Cardiac muscle cell (in vitro differentiated cells and primary cell): ENCODE measurements at regions not wholly inside any gene's neighbourhood (a gene's known extent, or its start where the extent isn't known, plus 50 kb on each side); places are given as distances from the start of the nearest gene placed in this dataset.

ENCODE experiments used
- DNase-seq, 2 donors: peaks; one replicate each; pipeline versions ENCODE4 v3.0.0 to v3.0.0-alpha.2; 2010 to 2017; ENCODE audit warnings: low read depth in 1 of 2, low spot score in 1 of 2
- H3K27ac ChIP-seq: fragments of 200-600 bp; sonication (generic); 2 replicates; pipeline ENCODE4 v1.5.1; 2016
- H3K27me3 ChIP-seq: fragments of 200-600 bp; sonication (generic); 2 replicates; pipeline ENCODE4 v1.6.0; 2016; ENCODE audit warnings: control low read depth
- H3K36me3 ChIP-seq: fragments of 200-600 bp; sonication (generic); 2 replicates; pipeline ENCODE4 v1.5.1; 2016; ENCODE audit warnings: control low read depth
- H3K4me1 ChIP-seq: fragments of 200-600 bp; sonication (generic); 2 replicates; pipeline ENCODE4 v1.8.1; 2017; ENCODE audit warnings: low read depth, mild to moderate bottlenecking, mixed run types
- H3K4me3 ChIP-seq: fragments of 200-600 bp; sonication (generic); 2 replicates; pipeline ENCODE4 v1.5.1; 2016; ENCODE audit warnings: mild to moderate bottlenecking
- H3K9me3 ChIP-seq: fragments of 200-600 bp; sonication (generic); 2 replicates; pipeline ENCODE4 v1.5.1; 2017; ENCODE audit warnings: low read depth, mild to moderate bottlenecking, control low read depth
- TF ChIP-seq, protein P1 (sequence below): IDR thresholded peaks from 2 replicates; pipeline ENCODE4 v1.5.1; 2012; ENCODE audit warnings: low read depth, mild to moderate bottlenecking, low read length

DNA sequence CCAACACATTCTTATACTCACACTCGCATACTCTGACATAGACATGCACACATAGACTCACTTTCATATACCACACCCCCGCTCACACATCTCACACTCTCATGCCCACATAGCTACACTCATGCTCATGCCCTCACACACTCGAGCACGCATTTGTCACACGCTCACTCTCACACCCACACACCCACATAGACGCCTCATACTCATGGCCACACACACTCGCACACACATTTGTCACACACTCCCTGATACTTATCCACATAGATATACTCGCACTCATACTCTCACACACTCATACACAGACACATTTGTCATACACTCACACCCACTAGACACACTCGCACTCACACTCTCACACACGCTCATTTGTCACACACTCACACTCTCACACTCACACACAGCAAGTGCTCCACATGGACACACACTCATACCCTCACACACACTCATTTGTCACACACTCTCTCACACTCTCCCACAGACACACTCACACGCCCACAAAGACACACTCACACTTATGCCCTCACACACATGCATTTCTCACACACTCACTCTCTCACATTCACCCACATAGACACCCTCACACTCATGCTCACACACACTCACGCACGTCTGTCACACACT lies 50.9 kb downstream of the TNP1 start:
- TF ChIP-seq, protein P1, sequence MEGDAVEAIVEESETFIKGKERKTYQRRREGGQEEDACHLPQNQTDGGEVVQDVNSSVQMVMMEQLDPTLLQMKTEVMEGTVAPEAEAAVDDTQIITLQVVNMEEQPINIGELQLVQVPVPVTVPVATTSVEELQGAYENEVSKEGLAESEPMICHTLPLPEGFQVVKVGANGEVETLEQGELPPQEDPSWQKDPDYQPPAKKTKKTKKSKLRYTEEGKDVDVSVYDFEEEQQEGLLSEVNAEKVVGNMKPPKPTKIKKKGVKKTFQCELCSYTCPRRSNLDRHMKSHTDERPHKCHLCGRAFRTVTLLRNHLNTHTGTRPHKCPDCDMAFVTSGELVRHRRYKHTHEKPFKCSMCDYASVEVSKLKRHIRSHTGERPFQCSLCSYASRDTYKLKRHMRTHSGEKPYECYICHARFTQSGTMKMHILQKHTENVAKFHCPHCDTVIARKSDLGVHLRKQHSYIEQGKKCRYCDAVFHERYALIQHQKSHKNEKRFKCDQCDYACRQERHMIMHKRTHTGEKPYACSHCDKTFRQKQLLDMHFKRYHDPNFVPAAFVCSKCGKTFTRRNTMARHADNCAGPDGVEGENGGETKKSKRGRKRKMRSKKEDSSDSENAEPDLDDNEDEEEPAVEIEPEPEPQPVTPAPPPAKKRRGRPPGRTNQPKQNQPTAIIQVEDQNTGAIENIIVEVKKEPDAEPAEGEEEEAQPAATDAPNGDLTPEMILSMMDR: no peak
- no peak overlapping the region for H3K27ac ChIP-seq
- no peaks in the 10 kb centered on the region for H3K4me1 ChIP-seq
- no peaks in the 10 kb centered on the region for H3K9me3 ChIP-seq
- DNase-seq: no peak
- no peaks in the 10 kb centered on the region for H3K27me3 ChIP-seq
- no peaks in the 10 kb centered on the region for H3K36me3 ChIP-seq
- no peak overlapping the region for H3K4me3 ChIP-seq

DNA sequence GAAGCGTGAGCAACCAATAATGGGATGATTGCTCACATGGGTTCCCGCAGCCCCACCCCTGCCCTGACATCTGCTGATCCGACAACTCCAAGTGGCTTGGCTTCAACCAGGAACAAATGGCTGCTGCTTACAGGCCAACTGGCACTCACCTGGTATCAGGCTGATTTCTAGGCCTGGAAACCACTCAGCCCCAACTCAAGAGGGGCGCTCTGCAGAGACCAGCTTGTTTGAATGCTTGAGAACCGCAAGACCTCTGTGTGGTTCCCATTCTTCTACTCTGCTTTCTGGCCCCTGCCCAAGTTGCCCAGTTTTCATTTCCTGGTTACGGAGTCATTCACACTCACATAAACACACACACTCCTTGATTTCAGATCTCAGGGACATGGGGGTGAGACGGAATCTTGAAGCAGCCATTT lies 52.0 kb downstream of the TNP1 start:
- TF ChIP-seq, protein P1: no peak
- peak in 1 of 2 donors; percentile 2 for DNase-seq
- Histone ChIP-seq H3K27ac (no peak overlapping the region), H3K36me3 (no peaks in the 10 kb centered on the region), H3K4me1 (no peaks in the 10 kb centered on the region), H3K27me3 (no peaks in the 10 kb centered on the region), H3K4me3 (no peak overlapping the region), H3K9me3 (no peaks in the 10 kb centered on the region)

DNA sequence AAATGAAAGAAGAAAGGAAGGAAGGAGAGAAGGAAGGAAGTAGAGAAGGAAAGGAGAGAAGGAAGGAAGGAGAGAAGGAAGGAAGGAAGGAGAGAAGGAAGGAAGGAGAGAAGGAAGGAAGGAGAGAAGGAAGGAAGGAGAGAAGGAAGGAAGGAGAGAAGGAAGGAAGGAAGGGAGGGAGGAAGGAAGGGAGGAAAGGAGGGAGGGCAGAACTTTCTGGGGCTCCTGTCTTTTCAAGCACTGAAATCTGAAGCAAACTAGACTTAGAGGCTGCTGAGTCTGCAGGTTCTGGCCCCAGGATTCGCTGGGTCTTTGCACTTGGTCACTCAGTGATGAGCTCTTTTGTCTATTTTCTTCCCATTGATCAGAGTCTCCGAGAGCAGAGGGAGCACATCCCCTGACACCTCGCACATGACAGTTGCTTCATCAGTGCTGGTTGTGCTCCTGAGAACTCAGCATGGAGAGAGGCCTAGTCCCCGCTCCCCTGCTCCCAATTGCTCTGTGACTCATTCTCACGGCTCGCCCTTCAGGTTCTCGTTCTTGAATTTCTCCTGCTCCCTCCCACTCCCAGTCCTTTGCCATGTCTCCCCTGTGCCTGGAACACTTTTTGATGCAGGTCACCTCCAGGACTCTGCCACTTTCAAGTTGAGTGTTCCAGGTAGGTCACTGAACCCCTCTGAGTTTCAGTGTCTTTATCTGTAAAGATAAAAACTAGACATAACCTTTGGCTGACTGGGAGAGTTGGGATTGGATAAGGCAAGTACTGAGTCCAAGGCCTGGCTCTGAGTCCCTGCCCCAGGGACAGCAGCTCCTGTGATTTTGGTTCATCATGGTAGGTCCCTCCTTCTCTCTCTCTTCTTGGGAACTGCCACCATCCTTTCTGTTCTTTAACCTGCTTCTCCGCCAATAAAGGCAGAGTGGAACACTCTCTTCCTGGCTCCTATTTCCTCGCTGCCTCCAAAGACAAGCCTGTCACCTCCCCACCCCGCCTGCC lies 55.2 kb downstream of the TNP1 start:
- DNase-seq: no peak
- no peaks in the 10 kb centered on the region for H3K27me3 ChIP-seq
- H3K4me1 ChIP-seq: no peaks in the 10 kb centered on the region
- H3K9me3 ChIP-seq: no peaks in the 10 kb centered on the region
- TF ChIP-seq, protein P1: no peak
- no peak overlapping the region for H3K4me3 ChIP-seq
- H3K27ac ChIP-seq: no peak overlapping the region
- H3K36me3 ChIP-seq: no peaks in the 10 kb centered on the region

DNA sequence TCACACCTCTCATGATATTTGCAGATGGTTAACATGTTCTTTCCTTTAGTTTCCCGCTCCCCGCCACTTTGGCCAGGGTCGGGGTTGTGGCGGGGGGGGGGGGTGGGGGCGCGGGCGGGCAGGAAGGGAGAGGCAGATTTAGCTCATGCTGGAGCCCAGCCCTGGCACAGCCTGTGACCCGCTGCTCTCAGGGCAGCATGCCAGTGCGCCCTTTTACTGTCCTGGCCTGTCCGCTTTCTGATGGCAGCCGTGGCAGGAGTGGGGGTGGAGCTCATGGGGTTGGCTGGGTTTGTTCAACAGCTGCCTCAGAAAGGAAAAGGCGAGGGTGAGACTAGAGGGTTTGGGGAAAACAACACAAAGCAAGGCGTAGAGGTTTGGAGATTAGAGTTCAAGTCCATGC lies 56.1 kb downstream of the TNP1 start:
- Histone ChIP-seq H3K4me1 (no peaks in the 10 kb centered on the region), H3K27ac (no peak overlapping the region), H3K9me3 (no peaks in the 10 kb centered on the region), H3K36me3 (no peaks in the 10 kb centered on the region), H3K4me3 (no peak overlapping the region), H3K27me3 (no peaks in the 10 kb centered on the region)
- DNase-seq: no peak
- TF ChIP-seq, protein P1: no peak

DNA sequence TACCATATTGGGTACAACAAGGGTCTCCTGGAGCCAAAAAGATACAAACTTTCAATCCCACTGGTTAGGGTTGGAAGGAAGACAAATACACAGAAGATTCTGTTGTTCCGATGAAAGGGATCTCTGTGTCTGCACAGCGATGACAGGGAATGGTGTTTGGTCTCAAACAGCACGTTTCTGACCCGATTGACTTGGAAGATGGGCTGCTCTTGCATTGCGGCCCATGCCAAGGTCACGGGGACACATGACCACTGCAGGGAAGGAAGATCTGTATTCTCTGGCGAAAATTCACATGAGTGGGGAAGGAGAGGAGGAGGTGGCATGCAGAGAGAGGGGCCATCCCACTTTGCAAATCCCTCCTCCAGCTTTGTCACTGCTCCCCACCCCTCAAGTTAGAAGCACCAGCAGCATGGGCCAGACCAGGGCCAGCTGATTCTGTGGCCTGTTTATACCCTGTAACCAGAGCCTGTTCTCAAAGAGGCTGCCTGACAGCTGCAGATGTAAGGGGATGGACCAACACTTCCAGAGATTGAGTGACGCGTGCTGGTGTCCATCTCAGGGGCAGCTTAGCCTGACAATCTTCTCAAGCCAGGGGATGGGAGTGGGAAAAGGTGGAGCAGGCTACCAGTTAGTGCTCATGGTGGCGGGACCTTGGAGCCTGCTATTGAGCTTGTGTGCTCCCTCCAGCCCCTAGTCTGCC lies 57.2 kb downstream of the TNP1 start:
- TF ChIP-seq, protein P1: no peak
- Histone ChIP-seq H3K4me1 (no peaks in the 10 kb centered on the region), H3K27me3 (no peaks in the 10 kb centered on the region), H3K27ac (no peak overlapping the region), H3K4me3 (no peak overlapping the region), H3K36me3 (no peaks in the 10 kb centered on the region), H3K9me3 (no peaks in the 10 kb centered on the region)
- DNase-seq: no peak
